NCI-H1417 treated with DMSO at 0.1 percent for 48 hours (cell line): ENCODE measurements at regions not wholly inside any gene's neighbourhood (a gene's known extent, or its start where the extent isn't known, plus 50 kb on each side); places are given as distances from the start of the nearest gene placed in this dataset.
"Not testable (repeated sequence)": the region's sequence is repeated elsewhere in the genome, so short reads cannot be mapped to it uniquely, and the experiment has no call there.

Source experiments
- DNase-seq: peaks from one replicate; lab custom pipeline; 2025; lab: John Stamatoyannopoulos, UW

DNA sequence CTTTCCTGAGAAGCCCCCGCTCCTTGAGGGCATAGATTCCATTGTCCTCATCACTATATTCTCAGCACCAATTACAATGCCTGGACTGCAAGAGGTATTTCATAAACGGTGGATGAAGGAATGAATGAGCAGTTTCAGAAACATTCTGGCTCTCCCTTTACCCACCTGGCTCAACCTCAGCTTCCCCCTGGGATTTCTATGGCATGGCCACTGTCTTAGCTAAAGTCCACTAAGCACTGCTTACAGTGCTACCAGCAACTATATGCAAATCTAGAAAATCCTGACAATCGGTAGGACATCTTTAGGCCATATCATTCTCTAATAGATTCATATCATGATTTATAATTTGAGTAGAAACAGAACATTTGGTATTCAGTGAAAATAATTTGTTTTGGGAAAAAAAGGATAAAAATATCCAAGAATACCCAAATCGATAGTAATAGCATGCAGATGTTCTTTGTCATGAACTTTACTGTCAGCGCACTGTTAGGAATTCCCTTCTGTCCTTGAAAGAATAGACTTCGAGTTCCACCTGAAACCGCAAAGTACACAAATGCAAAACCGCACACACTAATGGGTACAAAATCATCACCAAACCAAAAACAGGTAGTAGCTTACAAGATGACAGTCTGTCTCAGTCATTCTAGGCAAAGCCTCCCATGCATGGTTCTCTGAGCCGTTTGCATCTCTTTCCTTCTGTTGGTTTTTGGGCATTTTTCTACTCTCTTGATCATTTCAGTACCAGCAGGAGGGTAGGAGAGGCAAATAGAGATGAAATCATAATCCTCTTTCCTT is 303.6 kb upstream of the ID2 start:
- no peak for DNase-seq

- DNase-seq = no peak
These were observed 302.7 kb upstream of the ID2 start for GRCh38 chr2:8379128-8379527.

DNA sequence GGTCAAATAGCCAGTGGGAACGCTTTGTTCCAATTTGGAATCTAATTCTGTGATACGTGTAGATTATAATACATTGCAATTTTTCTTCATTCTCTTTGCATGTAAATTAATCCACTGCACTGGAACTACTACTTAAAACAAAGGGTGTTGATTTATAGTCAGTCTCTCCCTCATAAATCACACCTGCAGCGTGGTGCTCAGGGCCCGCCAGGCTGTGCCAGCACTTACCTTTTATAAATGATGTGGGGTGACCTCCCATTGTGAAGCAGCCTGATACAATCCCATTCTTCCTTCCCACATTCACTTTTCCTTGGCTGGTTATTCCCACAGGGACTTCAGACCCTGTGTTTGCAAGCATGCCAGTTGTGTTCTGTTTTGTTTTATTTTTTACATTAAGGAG is 302.3 kb upstream of the ID2 start:
- no peak for DNase-seq

DNA sequence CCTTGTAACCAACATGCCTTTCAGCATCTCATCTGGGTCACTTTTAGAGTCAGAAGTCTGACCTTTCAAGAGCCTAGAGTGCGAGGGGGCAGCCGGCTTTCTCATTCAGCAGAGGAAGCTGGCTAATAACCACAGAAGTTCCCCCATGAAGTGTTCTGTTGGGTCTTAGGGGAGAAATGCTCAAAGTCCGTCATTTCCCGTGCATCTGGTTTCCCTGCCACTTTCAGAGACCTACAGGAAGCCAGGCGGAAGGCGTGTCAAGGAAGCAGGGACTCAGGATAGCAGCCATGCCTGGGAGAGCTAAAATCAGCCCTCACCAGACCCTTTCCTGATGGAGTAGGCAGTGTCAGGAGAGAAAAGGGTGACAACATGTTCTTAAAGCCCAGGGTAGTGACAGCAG is 301.8 kb upstream of the ID2 start:
- no peak for DNase-seq

GRCh38 chr2:8380566-8380965 is 301.3 kb upstream of the ID2 start:
- DNase-seq = no peak

GRCh38 chr2:8382485-8382884 is 299.4 kb upstream of the ID2 start:
- no peak for DNase-seq

DNA sequence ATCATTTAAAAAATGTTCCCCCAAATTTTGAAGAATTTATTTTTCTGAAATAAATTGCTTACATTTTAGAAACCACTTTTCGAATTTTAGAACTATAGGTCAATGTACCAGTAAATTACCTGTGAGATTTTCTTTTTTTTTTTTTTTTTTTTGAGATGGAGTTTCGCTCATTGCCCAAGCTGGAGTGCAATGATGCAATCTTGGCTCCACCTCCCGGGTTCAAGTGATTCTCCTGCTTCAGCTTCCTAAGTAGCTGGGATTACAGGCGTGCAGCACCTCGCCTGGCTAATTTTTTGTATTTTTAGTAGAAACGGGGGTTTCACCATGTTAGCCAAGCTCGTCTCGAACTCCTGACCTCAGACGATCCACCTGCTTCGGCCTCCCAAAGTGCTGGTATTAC is 295.1 kb upstream of the ID2 start:
- DNase-seq = not testable (repeated sequence)

DNA sequence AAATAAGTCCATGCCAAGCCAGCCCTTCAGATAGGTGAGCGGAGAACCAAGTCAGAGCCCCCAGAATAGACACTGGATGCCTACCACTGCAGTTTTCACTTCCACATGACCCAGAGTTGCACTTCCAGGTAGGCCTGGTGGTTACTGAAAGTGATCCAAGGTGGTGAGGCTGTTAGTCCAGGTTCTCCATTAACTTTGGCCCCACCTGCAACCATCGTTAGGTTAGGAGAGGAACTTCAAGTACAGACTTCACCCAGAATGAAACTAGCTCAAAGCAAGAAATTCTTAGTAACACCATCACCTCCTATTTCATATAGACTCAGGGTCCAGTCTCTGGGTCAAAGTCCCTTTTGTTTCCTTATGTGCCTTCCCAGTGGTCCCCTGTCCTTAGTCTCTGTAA is 293.1 kb upstream of the ID2 start:
- no peak for DNase-seq

DNA sequence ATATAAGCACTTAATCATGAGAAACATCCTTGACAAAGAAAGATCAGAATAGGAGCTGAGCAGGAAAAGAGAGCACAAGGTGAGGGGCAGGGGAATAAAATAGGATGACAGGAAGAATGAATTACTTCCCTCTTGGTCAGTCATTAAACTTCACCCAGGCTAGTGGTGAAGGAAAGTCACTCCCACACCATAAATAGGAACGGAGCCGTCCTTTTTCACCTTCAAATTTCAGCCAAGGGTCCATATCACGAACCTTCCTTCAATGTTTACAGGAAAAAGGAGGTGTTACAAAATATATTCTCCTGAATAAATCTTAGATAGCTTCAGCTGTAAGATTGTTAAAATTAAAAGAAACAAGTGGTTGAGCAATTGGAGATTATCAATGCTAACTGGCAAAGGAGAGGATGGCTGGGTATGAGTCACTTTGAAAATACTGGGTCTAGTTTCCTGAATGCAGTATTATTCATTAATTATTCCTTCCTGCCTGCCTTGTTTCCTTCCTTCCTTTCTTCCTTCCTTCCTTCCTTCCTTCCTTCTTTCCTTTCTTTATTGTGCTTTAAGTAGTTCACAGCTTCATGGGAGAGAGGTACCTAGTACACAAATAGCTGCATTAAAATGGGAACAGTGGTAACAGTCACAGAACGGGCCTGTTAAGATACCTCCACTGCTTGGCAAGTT is 292.3 kb upstream of the ID2 start:
- DNase-seq = no peak

DNA sequence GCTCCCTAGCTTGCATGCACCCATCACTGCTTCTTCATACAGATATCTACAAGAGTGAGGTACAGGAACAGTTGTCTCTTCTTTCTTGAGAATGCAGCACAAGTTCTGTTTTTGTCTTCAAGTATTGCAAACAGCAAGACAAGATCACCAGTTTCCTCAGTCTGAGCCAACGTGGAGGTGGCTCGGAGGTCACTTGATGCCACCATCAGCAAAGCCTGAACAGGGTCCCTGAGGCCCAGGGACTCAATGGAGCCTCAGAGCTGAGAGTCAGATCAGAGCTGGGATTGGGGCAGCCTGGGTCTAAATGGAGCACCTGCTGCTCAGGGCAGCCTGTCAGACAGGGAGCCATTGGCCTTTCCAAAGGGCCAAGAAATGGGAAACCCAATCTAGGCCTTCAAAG is 290.7 kb upstream of the ID2 start:
- no peak for DNase-seq

- DNase-seq = no peak
These were observed 290.3 kb upstream of the ID2 start for GRCh38 chr2:8391584-8391983.

DNA sequence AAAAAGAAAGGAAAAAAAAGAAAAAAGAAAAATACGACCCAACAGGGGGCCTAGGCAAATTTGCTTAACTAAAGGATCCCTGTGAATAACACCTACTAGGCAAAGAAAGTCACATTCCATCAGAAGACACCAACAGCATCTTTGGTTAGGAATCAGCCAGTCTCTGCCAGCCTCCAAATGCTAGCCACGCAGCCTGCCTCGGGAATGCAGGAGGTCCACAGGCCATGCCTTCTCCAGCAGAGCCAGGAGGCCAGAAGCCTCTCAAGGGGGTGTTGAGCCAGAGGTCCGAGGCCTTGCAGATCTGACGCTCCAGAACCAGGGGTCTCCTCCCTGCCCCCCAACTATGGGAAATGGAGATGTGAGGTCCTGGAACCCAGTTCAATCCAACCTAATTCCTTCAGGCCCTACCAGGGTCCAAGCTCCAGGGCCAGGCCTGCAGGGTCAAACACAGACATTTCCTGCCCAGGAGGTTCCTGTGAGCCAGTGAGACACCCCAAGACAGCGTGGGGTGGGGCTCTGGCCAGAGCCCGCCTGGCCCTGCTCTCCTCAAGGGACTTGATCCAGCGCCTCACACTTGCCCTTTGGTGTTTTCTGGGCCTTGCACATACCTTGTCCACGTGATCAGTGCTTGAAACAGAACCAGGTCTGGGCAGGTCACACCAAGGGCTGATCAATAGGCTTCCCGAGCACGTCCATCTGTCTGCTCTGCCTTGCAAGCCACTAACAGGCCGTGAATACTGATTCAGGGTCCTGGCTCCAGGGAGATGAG is 289.6 kb upstream of the ID2 start:
- DNase-seq = no peak

DNA sequence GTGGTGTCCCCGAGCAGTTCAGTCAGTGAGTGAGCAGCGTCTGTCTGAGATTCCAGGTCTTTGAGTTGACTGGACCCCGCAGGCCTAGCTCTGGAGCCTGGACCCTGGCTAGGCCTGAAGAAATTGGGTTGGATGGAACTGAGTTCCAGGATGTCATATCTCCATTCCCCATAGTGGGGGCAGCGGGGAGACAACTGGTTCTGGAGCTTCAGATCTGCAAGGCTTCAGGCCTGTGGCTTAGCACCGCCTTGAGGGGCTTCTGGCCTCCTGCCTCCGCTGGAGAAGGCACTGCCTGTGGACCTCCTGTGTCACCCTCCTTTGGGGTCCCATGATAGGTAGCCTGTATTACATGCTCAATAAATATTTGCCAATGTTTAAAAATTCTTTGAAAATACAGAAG is 288.4 kb upstream of the ID2 start:
- no peak for DNase-seq

DNA sequence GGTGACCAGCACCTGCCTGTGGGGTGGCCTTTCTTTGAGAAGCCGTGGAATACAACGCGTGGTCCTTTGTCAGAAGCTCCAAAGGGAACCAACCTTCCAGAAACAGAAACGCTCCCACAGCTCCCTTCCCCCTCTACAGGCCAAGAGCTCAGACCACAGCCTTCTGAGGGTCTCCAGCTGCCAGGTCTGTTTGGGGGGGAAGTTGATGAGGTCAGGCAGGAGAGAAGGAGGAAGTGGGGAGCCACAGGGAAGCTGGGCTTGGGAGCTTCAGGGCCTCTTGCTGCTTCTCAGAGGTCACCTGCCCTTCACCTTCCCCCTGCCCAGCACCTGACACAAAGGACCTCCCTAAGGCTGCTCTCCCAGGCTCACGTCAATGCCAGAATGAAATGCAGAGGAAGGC is 287.7 kb upstream of the ID2 start:
- no peak for DNase-seq

- no peak for DNase-seq
These were observed 287.1 kb upstream of the ID2 start for GRCh38 chr2:8394569-8395359.

- DNase-seq = no peak
These were observed 286.1 kb upstream of the ID2 start for GRCh38 chr2:8395718-8396117.

DNA sequence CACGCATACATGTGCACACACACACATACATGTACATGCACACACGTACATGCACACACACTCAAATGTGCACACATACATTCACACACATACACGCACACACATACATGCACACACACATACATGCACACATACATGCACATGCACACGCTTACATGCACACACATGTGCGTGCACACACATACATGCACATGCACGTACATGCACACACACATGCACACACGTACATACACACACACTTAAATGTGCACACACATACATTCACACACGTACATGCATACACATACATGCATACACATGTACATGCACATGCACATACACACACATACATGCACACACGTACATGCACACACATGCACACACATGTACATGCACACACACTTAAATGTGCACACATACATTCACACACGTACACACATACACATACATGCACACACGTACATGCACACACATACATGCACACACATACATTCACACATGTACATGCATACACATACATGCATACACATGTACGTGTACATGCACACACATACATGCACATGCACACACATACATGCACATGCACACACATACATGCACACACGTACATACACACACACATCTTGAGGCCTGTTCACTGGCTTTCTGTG is 283.7 kb upstream of the ID2 start:
- no peak for DNase-seq

DNA sequence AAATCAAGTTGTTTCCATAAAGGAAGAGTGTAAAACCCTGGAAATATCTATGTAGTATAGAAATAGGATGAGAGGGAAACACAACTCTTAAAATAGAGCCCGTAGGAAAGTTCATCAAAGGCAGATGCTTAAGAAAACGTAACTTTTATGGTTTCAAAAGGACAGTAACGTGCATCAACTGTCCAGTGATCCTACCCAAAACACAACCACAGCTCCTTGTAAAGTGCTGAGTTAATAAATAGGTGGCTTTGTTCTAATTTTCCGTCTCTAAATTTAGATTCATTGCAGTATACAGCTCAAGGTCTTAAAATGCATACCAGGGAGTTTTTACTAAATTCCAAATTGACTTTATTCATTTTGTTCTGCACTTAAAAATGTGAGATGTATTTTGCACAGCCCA is 282.1 kb upstream of the ID2 start:
- no peak for DNase-seq

GRCh38 chr2:8400196-8400595 is 281.7 kb upstream of the ID2 start:
- DNase-seq = no peak

GRCh38 chr2:8402222-8402621 is 279.6 kb upstream of the ID2 start:
- DNase-seq = no peak

GRCh38 chr2:8403876-8404275 is 278.0 kb upstream of the ID2 start:
- DNase-seq = no peak

- no peak for DNase-seq
These were observed 276.5 kb upstream of the ID2 start for GRCh38 chr2:8405334-8405733.
